Neural progenitor cell (in vitro differentiated cells): ENCODE measurements at regions not wholly inside any gene's neighbourhood (a gene's known extent, or its start where the extent isn't known, plus 50 kb on each side); places are given as distances from the start of the nearest gene placed in this dataset.

Experiments
- DNase-seq: peaks from one replicate; pipeline ENCODE4 v3.0.0-alpha.2; 2016; ENCODE audit warnings: low spot score
- H2AFZ ChIP-seq: fragments of 200-600 bp; sonication (generic); replicated peaks from 2 replicates; pipeline ENCODE4 v1.6.1; 2016; ENCODE audit warnings: antibody characterized with exemption
- H3F3A ChIP-seq: fragments of 200-600 bp; sonication (generic); 2 replicates; pipeline ENCODE4 v1.6.1; 2016; ENCODE audit warnings: antibody characterized with exemption, low read depth
- H3K27ac ChIP-seq: fragments of 200-600 bp; sonication (generic); 2 replicates; pipeline ENCODE4 v1.5.1; 2016; ENCODE audit warnings: mild to moderate bottlenecking
- H3K27me3 ChIP-seq: fragments of 200-600 bp; sonication (generic); 2 replicates; pipeline ENCODE4 v1.6.1; 2016; ENCODE audit warnings: mild to moderate bottlenecking, moderate library complexity
- H3K36me3 ChIP-seq: fragments of 200-600 bp; sonication (generic); 2 replicates; pipeline ENCODE4 v1.5.1; 2016
- H3K4me1 ChIP-seq: fragments of 200-600 bp; sonication (generic); 2 replicates; pipeline ENCODE4 v1.6.1; 2016; ENCODE audit warnings: mixed run types
- H3K4me2 ChIP-seq: fragments of 200-600 bp; sonication (generic); 2 replicates; pipeline ENCODE4 v1.6.1; 2016
- H3K4me3 ChIP-seq: fragments of 200-600 bp; sonication (generic); 2 replicates; pipeline ENCODE4 v1.5.1; 2016
- H3K79me2 ChIP-seq: fragments of 200-600 bp; sonication (generic); 2 replicates; pipeline ENCODE4 v1.6.1; 2016; ENCODE audit warnings: low read depth
- H3K9ac ChIP-seq: fragments of 200-600 bp; sonication (generic); 2 replicates; pipeline ENCODE4 v1.6.1; 2016
- H3K9me3 ChIP-seq: fragments of 200-600 bp; sonication (generic); 2 replicates; pipeline ENCODE4 v1.5.1; 2016; ENCODE audit warnings: low read depth
- H4K20me1 ChIP-seq: fragments of 200-600 bp; sonication (generic); 2 replicates; pipeline ENCODE4 v1.6.1; 2016; ENCODE audit warnings: low read depth
- H3K27ac Mint-ChIP-seq: 3 replicates; pipeline ENCODE4 v1.8.0; 2021; ENCODE audit warnings: mixed read lengths
- H3K27me3 Mint-ChIP-seq: 2 replicates; pipeline ENCODE4 v1.8.0; 2022; ENCODE audit warnings: low read depth, mild to moderate bottlenecking, inconsistent platforms, moderate library complexity, mixed read lengths; ENCODE audit not compliant: insufficient read depth
- H3K36me3 Mint-ChIP-seq: 3 replicates; pipeline ENCODE4 v1.8.0; 2021; ENCODE audit warnings: mixed read lengths
- H3K4me1 Mint-ChIP-seq: 3 replicates; pipeline ENCODE4 v1.8.0; 2021; ENCODE audit warnings: mixed read lengths
- H3K4me3 Mint-ChIP-seq: 3 replicates; pipeline ENCODE4 v1.8.0; 2021; ENCODE audit warnings: mild to moderate bottlenecking, moderate library complexity, mixed read lengths
- H3K9me3 Mint-ChIP-seq: 3 replicates; pipeline ENCODE4 v1.8.0; 2020; ENCODE audit warnings: mixed read lengths
- EZH2 ChIP-seq: fragments of 200-600 bp; sonication (generic); IDR thresholded peaks from 2 replicates; pipeline ENCODE4 v1.6.1; 2017; ENCODE audit warnings: antibody characterized with exemption, mild to moderate bottlenecking, moderate library complexity
- EZH2phosphoT487 ChIP-seq: fragments of 200-600 bp; sonication (generic); IDR thresholded peaks from 2 replicates; pipeline ENCODE4 v1.6.1; 2017; ENCODE audit warnings: antibody characterized with exemption
- TF ChIP-seq, protein P1 (sequence below): fragments of 200-600 bp; sonication (generic); IDR thresholded peaks from 2 replicates; pipeline ENCODE4 v1.5.1; 2017; ENCODE audit warnings: antibody characterized with exemption, mild to moderate bottlenecking

DNA sequence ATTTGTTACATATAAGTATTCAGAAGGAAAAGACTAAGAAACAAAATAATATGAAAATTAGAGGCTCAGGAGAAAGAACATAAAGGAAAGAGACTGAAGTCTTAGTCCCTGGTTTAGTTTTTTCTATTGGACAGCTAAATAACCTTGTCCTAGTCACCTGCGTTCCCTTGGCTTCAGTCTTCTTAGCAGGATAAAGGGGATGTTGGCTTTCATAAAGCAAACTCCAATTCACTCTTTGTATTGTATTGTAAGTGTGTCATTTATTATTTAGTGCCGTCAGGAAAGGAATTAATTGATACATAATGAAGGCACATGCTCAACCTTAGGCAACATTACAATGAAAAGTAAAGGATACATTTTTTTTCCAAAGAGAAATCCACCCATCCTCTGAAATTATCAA lies 190.3 kb upstream of the PPFIA2 start:
- no peak overlapping the region for H3K27ac Mint-ChIP-seq
- H3K79me2 ChIP-seq = no peaks in the 10 kb centered on the region
- no peaks in the 10 kb centered on the region for H3K36me3 ChIP-seq
- no peak for DNase-seq
- H3K4me1 Mint-ChIP-seq = no peaks in the 10 kb centered on the region
- no peaks in the 10 kb centered on the region for H3K27me3 ChIP-seq
- H3K9me3 ChIP-seq = no peaks in the 10 kb centered on the region
- no peak overlapping the region for H3K4me3 ChIP-seq
- no peak overlapping the region for H2AFZ ChIP-seq
- H3K9ac ChIP-seq = no peak overlapping the region
- H3K4me2 ChIP-seq = no peak overlapping the region
- H3K27ac ChIP-seq = no peak overlapping the region
- no peaks in the 10 kb centered on the region for H3K27me3 Mint-ChIP-seq
- H3K4me1 ChIP-seq = no peaks in the 10 kb centered on the region
- no peaks in the 10 kb centered on the region for H3F3A ChIP-seq
- H4K20me1 ChIP-seq = no peaks in the 10 kb centered on the region
- no peaks in the 10 kb centered on the region for H3K9me3 Mint-ChIP-seq
- TF ChIP-seq EZH2 (no peak), EZH2phosphoT487 (no peak)
- TF ChIP-seq, protein P1, sequence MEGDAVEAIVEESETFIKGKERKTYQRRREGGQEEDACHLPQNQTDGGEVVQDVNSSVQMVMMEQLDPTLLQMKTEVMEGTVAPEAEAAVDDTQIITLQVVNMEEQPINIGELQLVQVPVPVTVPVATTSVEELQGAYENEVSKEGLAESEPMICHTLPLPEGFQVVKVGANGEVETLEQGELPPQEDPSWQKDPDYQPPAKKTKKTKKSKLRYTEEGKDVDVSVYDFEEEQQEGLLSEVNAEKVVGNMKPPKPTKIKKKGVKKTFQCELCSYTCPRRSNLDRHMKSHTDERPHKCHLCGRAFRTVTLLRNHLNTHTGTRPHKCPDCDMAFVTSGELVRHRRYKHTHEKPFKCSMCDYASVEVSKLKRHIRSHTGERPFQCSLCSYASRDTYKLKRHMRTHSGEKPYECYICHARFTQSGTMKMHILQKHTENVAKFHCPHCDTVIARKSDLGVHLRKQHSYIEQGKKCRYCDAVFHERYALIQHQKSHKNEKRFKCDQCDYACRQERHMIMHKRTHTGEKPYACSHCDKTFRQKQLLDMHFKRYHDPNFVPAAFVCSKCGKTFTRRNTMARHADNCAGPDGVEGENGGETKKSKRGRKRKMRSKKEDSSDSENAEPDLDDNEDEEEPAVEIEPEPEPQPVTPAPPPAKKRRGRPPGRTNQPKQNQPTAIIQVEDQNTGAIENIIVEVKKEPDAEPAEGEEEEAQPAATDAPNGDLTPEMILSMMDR = no peak
- H3K4me3 Mint-ChIP-seq = no peak overlapping the region
- no peaks in the 10 kb centered on the region for H3K36me3 Mint-ChIP-seq

DNA sequence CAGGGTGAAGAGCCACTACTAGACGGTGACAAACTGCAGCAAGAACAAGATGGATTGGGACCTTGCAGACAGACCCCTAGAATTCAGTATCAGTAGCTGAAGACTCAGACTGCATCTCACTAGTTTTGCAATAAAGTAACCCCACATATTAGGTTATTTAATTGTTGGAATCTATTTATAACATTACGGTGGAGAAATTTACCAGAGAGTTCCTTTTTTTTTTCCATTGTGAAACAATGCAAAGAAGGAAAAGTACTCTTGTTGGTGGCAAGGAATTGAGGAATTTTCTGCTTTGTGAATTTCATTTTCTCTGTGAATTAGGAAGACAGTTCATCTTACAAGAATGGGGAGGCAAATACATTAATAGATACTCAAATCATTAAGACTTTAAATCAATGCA lies 185.7 kb upstream of the PPFIA2 start:
- no peaks in the 10 kb centered on the region for H3K79me2 ChIP-seq
- no peaks in the 10 kb centered on the region for H3K36me3 ChIP-seq
- H2AFZ ChIP-seq = no peak overlapping the region
- TF ChIP-seq, protein P1 = no peak
- TF ChIP-seq EZH2phosphoT487 = no peak
- TF ChIP-seq EZH2 = no peak
- Mint-ChIP-seq H3K27me3 (no peaks in the 10 kb centered on the region), H3K27ac (no peak overlapping the region), H3K4me3 (no peak overlapping the region), H3K9me3 (no peaks in the 10 kb centered on the region), H3K36me3 (no peaks in the 10 kb centered on the region), H3K4me1 (no peaks in the 10 kb centered on the region)
- H3K27ac ChIP-seq = no peak overlapping the region
- no peak overlapping the region for H3K4me3 ChIP-seq
- H3K4me2 ChIP-seq = no peak overlapping the region
- no peaks in the 10 kb centered on the region for H4K20me1 ChIP-seq
- no peaks in the 10 kb centered on the region for H3K27me3 ChIP-seq
- H3K9me3 ChIP-seq = no peaks in the 10 kb centered on the region
- H3F3A ChIP-seq = no peaks in the 10 kb centered on the region
- H3K4me1 ChIP-seq = no peaks in the 10 kb centered on the region
- no peak for DNase-seq
- H3K9ac ChIP-seq = no peak overlapping the region

DNA sequence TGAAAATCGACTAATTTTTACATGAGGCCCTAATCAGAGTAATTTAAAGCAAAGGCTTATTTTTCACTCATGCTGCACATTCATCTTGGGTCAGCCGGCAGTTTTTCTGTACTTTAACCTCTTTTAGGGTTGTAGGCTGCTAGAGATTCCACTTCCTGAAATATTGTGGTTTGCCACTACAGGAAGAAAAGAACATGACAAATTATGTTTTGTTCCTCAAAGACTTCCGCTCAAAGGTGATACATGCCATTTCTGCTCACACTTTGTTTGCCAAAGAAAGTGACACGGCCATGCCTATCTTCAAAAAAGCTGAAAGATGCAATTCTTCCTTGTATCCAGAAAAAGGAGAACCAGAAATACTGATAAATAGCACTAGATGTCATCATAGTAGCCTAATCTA lies 183.4 kb upstream of the PPFIA2 start:
- Histone ChIP-seq H4K20me1 (no peaks in the 10 kb centered on the region), H3K4me2 (no peak overlapping the region), H3K9ac (no peak overlapping the region), H3K27ac (no peak overlapping the region), H3K27me3 (no peaks in the 10 kb centered on the region), H3K4me1 (no peaks in the 10 kb centered on the region), H3K36me3 (no peaks in the 10 kb centered on the region), H3K79me2 (no peaks in the 10 kb centered on the region), H2AFZ (no peak overlapping the region), H3K9me3 (no peaks in the 10 kb centered on the region), H3K4me3 (no peak overlapping the region), H3F3A (no peaks in the 10 kb centered on the region)
- no peak for TF ChIP-seq EZH2phosphoT487
- TF ChIP-seq EZH2 = no peak
- TF ChIP-seq, protein P1 = no peak
- no peak for DNase-seq
- Mint-ChIP-seq H3K4me3 (no peak overlapping the region), H3K9me3 (no peaks in the 10 kb centered on the region), H3K4me1 (no peaks in the 10 kb centered on the region), H3K27me3 (no peaks in the 10 kb centered on the region), H3K27ac (no peak overlapping the region), H3K36me3 (no peaks in the 10 kb centered on the region)

DNA sequence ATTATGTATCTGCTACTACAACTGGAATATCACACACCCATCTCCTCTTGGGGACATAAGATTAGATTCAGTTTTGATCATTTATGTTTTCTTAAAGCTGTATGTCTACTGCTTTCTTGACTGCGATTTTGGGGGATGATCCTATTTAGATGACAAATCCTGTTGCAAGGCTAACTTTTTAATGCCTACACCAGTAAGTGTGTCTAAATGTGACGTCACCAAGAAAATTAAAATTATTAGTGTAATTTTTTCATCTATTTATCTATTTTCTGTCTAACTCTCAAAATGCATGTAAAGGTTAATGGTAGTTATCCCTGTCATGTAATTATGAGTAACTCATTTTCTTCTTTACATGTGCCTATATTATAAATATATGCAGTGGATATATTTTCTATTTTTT lies 170.9 kb upstream of the PPFIA2 start:
- no peak overlapping the region for H3K4me2 ChIP-seq
- DNase-seq = no peak
- H3K79me2 ChIP-seq = no peaks in the 10 kb centered on the region
- H4K20me1 ChIP-seq = no peaks in the 10 kb centered on the region
- no peaks in the 10 kb centered on the region for H3K9me3 ChIP-seq
- H3K27me3 ChIP-seq = no peaks in the 10 kb centered on the region
- H2AFZ ChIP-seq = no peak overlapping the region
- H3K9ac ChIP-seq = no peak overlapping the region
- Mint-ChIP-seq H3K27ac (no peak overlapping the region), H3K27me3 (no peaks in the 10 kb centered on the region), H3K4me3 (no peak overlapping the region), H3K36me3 (no peaks in the 10 kb centered on the region), H3K4me1 (no peaks in the 10 kb centered on the region), H3K9me3 (no peaks in the 10 kb centered on the region)
- no peak overlapping the region for H3K4me3 ChIP-seq
- no peaks in the 10 kb centered on the region for H3K36me3 ChIP-seq
- no peaks in the 10 kb centered on the region for H3K4me1 ChIP-seq
- TF ChIP-seq EZH2 (no peak), EZH2phosphoT487 (no peak)
- TF ChIP-seq, protein P1 = no peak
- no peak overlapping the region for H3K27ac ChIP-seq
- H3F3A ChIP-seq = peaks cover 5% of the 10 kb centered on the region
